ENCODE measurements at regions not wholly inside any gene's neighbourhood (a gene's known extent, or its start where the extent isn't known, plus 50 kb on each side); places are given as distances from the start of the nearest gene placed in this dataset.

GRCh38 chr6:34627296-34627695, 69.3 kb downstream of the ILRUN start:
- 89 to 95% (median 91%) methylated on average over 3 of the region's 3 CpGs for WGBS, 5 donors
- Histone ChIP-seq H3K27me3 (no peaks in the 10 kb centered on the region), H3K4me1 (peaks cover 0 to 7% (median 3%) of the 10 kb centered on the region in 4 donors), H3K4me3 (no peak overlapping the region), H3K9me3 (no peaks in the 10 kb centered on the region), H3K27ac (no peak overlapping the region), H3K36me3 (peaks cover 0 to 6% (median 2%) of the 10 kb centered on the region in 4 donors)
- intact Hi-C loops (cut with DNase I; ENCODE audit: low total_unique reads) = no loop called here
- TF ChIP-seq POLR2AphosphoS5 (IDR thresholded peaks at IDR 0.05) (no peak), CTCF (IDR thresholded peaks at IDR 0.05) (no peak), EP300 (IDR thresholded peaks at IDR 0.05) (no peak), POLR2A (IDR thresholded peaks at IDR 0.05) (no peak)
- DNase-seq = no peak

- Histone ChIP-seq H3K27me3 (no peaks in the 10 kb centered on the region), H3K4me3 (no peak overlapping the region), H3K9me3 (no peaks in the 10 kb centered on the region), H3K36me3 (peaks cover 0 to 18% (median 5%) of the 10 kb centered on the region in 4 donors), H3K4me1 (no peaks in the 10 kb centered on the region), H3K27ac (no peak overlapping the region)
- DNase-seq = no peak
- 86 to 93% (median 89%) methylated on average over 5 of the region's 5 CpGs for WGBS, 5 donors
- intact Hi-C loops (cut with DNase I; ENCODE audit: low total_unique reads) = no loop called here
- TF ChIP-seq CTCF (IDR thresholded peaks at IDR 0.05) = no peak
These were observed 62.5 kb upstream of the SPDEF start for GRCh38 chr6:34618430-34619182.

GRCh38 chr6:34617231-34617630, 61.1 kb upstream of the SPDEF start:
- H3K27me3 ChIP-seq = no peaks in the 10 kb centered on the region
- no peaks in the 10 kb centered on the region for H3K9me3 ChIP-seq
- TF ChIP-seq CTCF (IDR thresholded peaks at IDR 0.05) (no peak), POLR2A (IDR thresholded peaks at IDR 0.05) (no peak), POLR2AphosphoS5 (IDR thresholded peaks at IDR 0.05) (no peak), EP300 (IDR thresholded peaks at IDR 0.05) (no peak)
- H3K4me1 ChIP-seq = no peaks in the 10 kb centered on the region
- intact Hi-C loops (cut with DNase I; ENCODE audit: low total_unique reads) = no loop called here
- no peak for DNase-seq
- peaks cover 0 to 18% (median 5%) of the 10 kb centered on the region in 4 donors for H3K36me3 ChIP-seq
- WGBS, 5 donors = 81 to 93% (median 86%) methylated on average over 7 of the region's 7 CpGs
- H3K4me3 ChIP-seq = no peak overlapping the region
- H3K27ac ChIP-seq = no peak overlapping the region

GRCh38 chr6:34616227-34616585, 60.1 kb upstream of the SPDEF start:
- H3K9me3 ChIP-seq = no peaks in the 10 kb centered on the region
- H3K4me1 ChIP-seq = peaks cover 0 to 9% (median 3%) of the 10 kb centered on the region in 4 donors
- H3K27me3 ChIP-seq = no peaks in the 10 kb centered on the region
- intact Hi-C loops (cut with DNase I; ENCODE audit: low total_unique reads) = no loop called here
- TF ChIP-seq POLR2A (IDR thresholded peaks at IDR 0.05) (no peak), CTCF (IDR thresholded peaks at IDR 0.05) (no peak), POLR2AphosphoS5 (IDR thresholded peaks at IDR 0.05) (no peak), EP300 (IDR thresholded peaks at IDR 0.05) (no peak)
- H3K27ac ChIP-seq = no peak overlapping the region
- H3K36me3 ChIP-seq = peaks cover 0 to 14% (median 5%) of the 10 kb centered on the region in 4 donors
- no peak for DNase-seq
- 95 to 100% (median 96%) methylated on average over 1 of the region's 1 CpG for WGBS, 5 donors
- no peak overlapping the region for H3K4me3 ChIP-seq
